Endodermal cell (in vitro differentiated cells): ENCODE measurements at regions not wholly inside any gene's neighbourhood (a gene's known extent, or its start where the extent isn't known, plus 50 kb on each side); places are given as distances from the start of the nearest gene placed in this dataset.

Experiments used
- DNase-seq: peaks from one replicate; pipeline ENCODE4 v3.0.0-alpha.2; 2017
- H3K27ac ChIP-seq: 2 replicates; pipeline ENCODE4 v1.5.1; 2013; ENCODE audit warnings: mild to moderate bottlenecking, low read depth, low read length, moderate library complexity
- H3K27me3 ChIP-seq: 2 replicates; pipeline ENCODE4 v1.6.1; 2013; ENCODE audit warnings: mild to moderate bottlenecking, low read length, moderate library complexity; ENCODE audit not compliant: insufficient read depth, control insufficient read depth, poor library complexity, severe bottlenecking
- H3K36me3 ChIP-seq: 2 replicates; pipeline ENCODE4 v1.7.0; 2013; ENCODE audit warnings: mild to moderate bottlenecking, low read length, moderate library complexity; ENCODE audit not compliant: control insufficient read depth, insufficient read depth
- H3K4me1 ChIP-seq: one replicate; pipeline ENCODE4 v1.7.0; 2013; ENCODE audit warnings: low read length; ENCODE audit not compliant: control insufficient read depth, insufficient read depth
- H3K4me3 ChIP-seq: 2 replicates; pipeline ENCODE4 v1.5.1; 2013; ENCODE audit warnings: mild to moderate bottlenecking, low read length, moderate library complexity
- H3K9ac ChIP-seq: 2 replicates; pipeline ENCODE4 v1.6.1; 2013; ENCODE audit warnings: mild to moderate bottlenecking, low read length, moderate library complexity; ENCODE audit not compliant: poor library complexity, severe bottlenecking; ENCODE audit errors: extremely low read depth
- H3K9me3 ChIP-seq: 2 replicates; pipeline ENCODE4 v1.6.1; 2013; ENCODE audit warnings: mild to moderate bottlenecking, low read length, moderate library complexity; ENCODE audit not compliant: control insufficient read depth
- H3K27ac Mint-ChIP-seq: 2 replicates; pipeline ENCODE4 v1.8.0; 2020; ENCODE audit warnings: mixed read lengths
- H3K27me3 Mint-ChIP-seq: 2 replicates; pipeline ENCODE4 v1.8.0; 2021; ENCODE audit warnings: mild to moderate bottlenecking, mixed read lengths; ENCODE audit not compliant: insufficient read depth
- H3K36me3 Mint-ChIP-seq: 2 replicates; pipeline ENCODE4 v1.8.0; 2020; ENCODE audit warnings: low read depth, mixed read lengths
- H3K4me1 Mint-ChIP-seq: 2 replicates; pipeline ENCODE4 v1.8.0; 2020; ENCODE audit warnings: mixed read lengths
- H3K4me3 Mint-ChIP-seq: 2 replicates; pipeline ENCODE4 v1.8.0; 2020; ENCODE audit warnings: mild to moderate bottlenecking, moderate library complexity, mixed read lengths
- H3K9me3 Mint-ChIP-seq: 2 replicates; pipeline ENCODE4 v1.8.0; 2020; ENCODE audit warnings: mild to moderate bottlenecking, mixed read lengths
- CTCF ChIP-seq: fragments of 200-600 bp; sonication (generic); conservative IDR thresholded peaks from 2 replicates; pipeline ENCODE4 v1.5.0; 2021; ENCODE audit warnings: antibody characterized with exemption, mild to moderate bottlenecking
- WGBS, 2 experiments: methylation state at CpG; one replicate each; pipeline versions ENCODE4 v1.1.5 to v1.1.7; 2013; ENCODE audit warnings: missing lambda C conversion rate in 2 of 2, mixed read lengths in 1 of 2; ENCODE audit not compliant: insufficient coverage in 1 of 2, insufficient read length in 1 of 2; 5-methylcytosine and 5-hydroxymethylcytosine counted together

GRCh38 chr19:56971230-56971629 is 130.7 kb upstream of the PEG3 start:
- peaks cover 73% of the 10 kb centered on the region for H3K9me3 ChIP-seq
- peaks cover 89% of the 10 kb centered on the region for H3K9me3 Mint-ChIP-seq

GRCh38 chr19:56972291-56972841 is 131.8 kb upstream of the PEG3 start:
- TF ChIP-seq CTCF, result no peak
- no peaks in the 10 kb centered on the region for H3K4me1 ChIP-seq
- no peak for DNase-seq
- H3K27ac ChIP-seq, result no peak overlapping the region
- Mint-ChIP-seq H3K9me3 (peaks cover 91% of the 10 kb centered on the region), H3K4me3 (no peak overlapping the region), H3K4me1 (no peaks in the 10 kb centered on the region), H3K27me3 (no peaks in the 10 kb centered on the region), H3K36me3 (peaks cover 5% of the 10 kb centered on the region), H3K27ac (no peak overlapping the region)
- H3K9ac ChIP-seq, result no peak overlapping the region
- H3K27me3 ChIP-seq, result no peaks in the 10 kb centered on the region
- H3K4me3 ChIP-seq, result no peak overlapping the region
- no peaks in the 10 kb centered on the region for H3K36me3 ChIP-seq
- H3K9me3 ChIP-seq, result peaks cover 72% of the 10 kb centered on the region
- WGBS, 2 experiments, result 77 to 78% methylated on average over 16 of the region's 16 CpGs

More at GRCh38 chr19:56971230-56971629, 130.7 kb upstream of the PEG3 start:
- H3K9ac ChIP-seq, result no peak overlapping the region
- H3K27ac ChIP-seq, result no peak overlapping the region
- no peaks in the 10 kb centered on the region for H3K36me3 ChIP-seq
- Mint-ChIP-seq H3K36me3 (peaks cover 5% of the 10 kb centered on the region), H3K27me3 (no peaks in the 10 kb centered on the region), H3K27ac (no peak overlapping the region), H3K4me3 (no peak overlapping the region), H3K4me1 (no peaks in the 10 kb centered on the region)
- WGBS, 2 experiments, result 76 to 80% methylated on average over 13 to 14 of the region's 14 CpGs
- H3K4me1 ChIP-seq, result no peaks in the 10 kb centered on the region
- no peak overlapping the region for H3K4me3 ChIP-seq
- TF ChIP-seq CTCF, result no peak
- no peak for DNase-seq
- no peaks in the 10 kb centered on the region for H3K27me3 ChIP-seq

- Histone ChIP-seq H3K27me3 (no peaks in the 10 kb centered on the region), H3K36me3 (no peaks in the 10 kb centered on the region), H3K4me1 (no peaks in the 10 kb centered on the region), H3K4me3 (no peak overlapping the region), H3K27ac (no peak overlapping the region), H3K9ac (no peak overlapping the region), H3K9me3 (peaks cover 77% of the 10 kb centered on the region)
- no peaks in the 10 kb centered on the region for H3K27me3 Mint-ChIP-seq
- TF ChIP-seq CTCF, result no peak
- H3K4me1 Mint-ChIP-seq, result no peaks in the 10 kb centered on the region
- H3K9me3 Mint-ChIP-seq, result peaks cover 92% of the 10 kb centered on the region
- H3K4me3 Mint-ChIP-seq, result no peak overlapping the region
- H3K27ac Mint-ChIP-seq, result no peak overlapping the region
- DNase-seq, result no peak
- H3K36me3 Mint-ChIP-seq, result peaks cover 4% of the 10 kb centered on the region
- WGBS, 2 experiments, result 78 to 80% methylated on average over 7 to 12 of the region's 12 CpGs
Measured at GRCh38 chr19:56973713-56974555, 133.4 kb upstream of the PEG3 start.
